Cardiac fibroblast (primary cell): ENCODE measurements at regions not wholly inside any gene's neighbourhood (a gene's known extent, or its start where the extent isn't known, plus 50 kb on each side); places are given as distances from the start of the nearest gene placed in this dataset.

ENCODE experiments used
- DNase-seq, 2 donors: peaks; one replicate each; pipeline versions ENCODE4 v3.0.0 to v3.0.0-alpha.2; 2010; ENCODE audit warnings: low read depth in 2 of 2
- H3K4me3 ChIP-seq, 2 donors: replicated peaks in 1 of 2; 1 replicate in 1 of 2; 2 replicates in 1 of 2; pipeline ENCODE4 v1.5.1; 2011; ENCODE audit warnings: low read depth in 2 of 2, low read length in 2 of 2, mild to moderate bottlenecking in 2 of 2, moderate library complexity in 1 of 2
- TF ChIP-seq, protein P1 (sequence below): IDR thresholded peaks from one replicate; pipeline ENCODE4 v1.5.1; 2011; ENCODE audit warnings: low read depth, mild to moderate bottlenecking, low read length, inconsistent platforms

DNA sequence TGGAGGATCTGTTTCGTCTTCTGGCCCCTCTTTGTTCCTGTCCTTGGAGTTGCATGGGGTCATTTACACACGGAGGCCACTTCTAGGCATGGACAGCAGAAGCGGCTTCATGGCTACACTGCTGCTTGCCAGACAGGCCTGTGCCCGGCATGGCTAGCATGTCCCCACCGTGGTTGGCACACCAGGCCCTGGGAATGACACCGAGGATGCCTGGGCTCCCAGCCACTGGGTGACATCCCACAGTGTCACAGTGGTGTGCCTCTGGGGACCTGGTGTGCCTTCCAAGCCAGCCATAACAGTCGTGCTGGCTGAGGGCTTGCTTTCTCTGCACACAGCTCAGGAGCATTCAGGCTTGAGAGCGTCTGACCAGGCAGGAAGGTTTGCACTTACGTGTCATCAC lies 910.1 kb downstream of the TBC1D22A start:
- no peak overlapping the region for H3K4me3 ChIP-seq
- no peak for DNase-seq
- TF ChIP-seq, protein P1, sequence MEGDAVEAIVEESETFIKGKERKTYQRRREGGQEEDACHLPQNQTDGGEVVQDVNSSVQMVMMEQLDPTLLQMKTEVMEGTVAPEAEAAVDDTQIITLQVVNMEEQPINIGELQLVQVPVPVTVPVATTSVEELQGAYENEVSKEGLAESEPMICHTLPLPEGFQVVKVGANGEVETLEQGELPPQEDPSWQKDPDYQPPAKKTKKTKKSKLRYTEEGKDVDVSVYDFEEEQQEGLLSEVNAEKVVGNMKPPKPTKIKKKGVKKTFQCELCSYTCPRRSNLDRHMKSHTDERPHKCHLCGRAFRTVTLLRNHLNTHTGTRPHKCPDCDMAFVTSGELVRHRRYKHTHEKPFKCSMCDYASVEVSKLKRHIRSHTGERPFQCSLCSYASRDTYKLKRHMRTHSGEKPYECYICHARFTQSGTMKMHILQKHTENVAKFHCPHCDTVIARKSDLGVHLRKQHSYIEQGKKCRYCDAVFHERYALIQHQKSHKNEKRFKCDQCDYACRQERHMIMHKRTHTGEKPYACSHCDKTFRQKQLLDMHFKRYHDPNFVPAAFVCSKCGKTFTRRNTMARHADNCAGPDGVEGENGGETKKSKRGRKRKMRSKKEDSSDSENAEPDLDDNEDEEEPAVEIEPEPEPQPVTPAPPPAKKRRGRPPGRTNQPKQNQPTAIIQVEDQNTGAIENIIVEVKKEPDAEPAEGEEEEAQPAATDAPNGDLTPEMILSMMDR, result no peak

DNA sequence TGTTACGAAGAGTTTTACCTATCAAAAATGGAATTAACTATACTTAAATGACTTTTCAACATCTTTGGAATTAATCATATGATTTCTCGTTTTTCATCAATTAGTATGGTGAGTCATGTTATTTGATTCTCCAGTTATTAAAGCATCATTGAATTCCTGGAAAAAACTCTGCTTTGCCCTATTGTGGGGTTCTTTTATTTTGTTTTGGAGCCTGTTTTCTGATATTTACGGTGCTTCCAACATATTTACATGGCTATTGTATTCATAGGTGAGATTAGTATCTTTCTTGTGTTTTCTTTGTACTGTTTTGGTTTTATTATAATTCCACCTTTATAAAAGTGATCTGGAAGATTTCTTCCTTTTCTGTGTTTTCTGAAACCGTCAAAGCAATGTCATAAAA lies 902.7 kb downstream of the TBC1D22A start:
- TF ChIP-seq, protein P1, result no peak
- no peak overlapping the region for H3K4me3 ChIP-seq
- no peak for DNase-seq

DNA sequence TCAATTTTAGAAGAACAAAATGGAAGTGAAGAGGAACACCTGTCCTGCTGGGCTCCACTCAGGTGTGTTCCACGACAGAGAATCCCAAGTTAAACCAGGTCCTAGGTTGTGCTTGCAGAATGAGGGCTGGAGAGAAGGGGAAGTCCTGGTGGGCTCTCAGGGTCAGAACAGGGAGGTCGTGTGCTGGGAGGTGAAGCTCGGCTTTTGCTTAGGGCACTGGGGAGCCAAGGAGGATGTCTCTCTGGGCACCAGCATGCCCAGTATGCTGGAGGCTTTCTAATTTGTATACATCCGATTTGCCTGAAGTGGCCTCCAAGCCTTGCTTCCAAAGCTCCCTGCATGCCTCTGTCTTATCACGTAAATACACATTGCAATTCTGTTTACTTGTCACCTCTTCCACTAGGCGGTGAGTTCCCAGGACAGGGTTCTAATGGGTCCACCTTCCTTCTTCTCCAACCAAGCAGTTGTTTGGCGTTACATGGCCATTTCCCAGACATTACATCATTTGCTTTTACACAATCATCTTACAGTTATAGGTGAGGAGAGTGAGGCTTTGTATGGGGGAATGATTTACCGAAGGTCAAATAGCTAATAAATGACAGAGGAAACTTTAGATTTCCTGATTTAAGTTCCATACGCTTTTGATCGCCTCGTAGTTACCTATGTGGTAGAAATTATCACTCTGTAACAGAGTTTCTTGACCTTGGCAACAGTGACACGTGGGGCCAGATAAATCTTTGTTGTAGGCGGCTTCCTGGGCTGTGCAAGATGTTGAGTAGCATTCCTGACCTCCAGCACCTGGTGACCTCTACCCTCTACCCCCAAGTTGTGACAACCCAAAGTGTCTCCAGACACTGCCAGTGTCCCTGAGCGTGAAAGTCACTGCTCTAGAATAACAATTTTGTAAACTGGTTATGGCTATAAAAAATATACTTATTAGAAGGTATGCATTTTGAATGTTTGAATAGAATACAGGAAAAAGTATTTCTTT lies 901.5 kb downstream of the TBC1D22A start:
- no peak for DNase-seq
- H3K4me3 ChIP-seq, result no peak overlapping the region
- TF ChIP-seq, protein P1, result no peak

DNA sequence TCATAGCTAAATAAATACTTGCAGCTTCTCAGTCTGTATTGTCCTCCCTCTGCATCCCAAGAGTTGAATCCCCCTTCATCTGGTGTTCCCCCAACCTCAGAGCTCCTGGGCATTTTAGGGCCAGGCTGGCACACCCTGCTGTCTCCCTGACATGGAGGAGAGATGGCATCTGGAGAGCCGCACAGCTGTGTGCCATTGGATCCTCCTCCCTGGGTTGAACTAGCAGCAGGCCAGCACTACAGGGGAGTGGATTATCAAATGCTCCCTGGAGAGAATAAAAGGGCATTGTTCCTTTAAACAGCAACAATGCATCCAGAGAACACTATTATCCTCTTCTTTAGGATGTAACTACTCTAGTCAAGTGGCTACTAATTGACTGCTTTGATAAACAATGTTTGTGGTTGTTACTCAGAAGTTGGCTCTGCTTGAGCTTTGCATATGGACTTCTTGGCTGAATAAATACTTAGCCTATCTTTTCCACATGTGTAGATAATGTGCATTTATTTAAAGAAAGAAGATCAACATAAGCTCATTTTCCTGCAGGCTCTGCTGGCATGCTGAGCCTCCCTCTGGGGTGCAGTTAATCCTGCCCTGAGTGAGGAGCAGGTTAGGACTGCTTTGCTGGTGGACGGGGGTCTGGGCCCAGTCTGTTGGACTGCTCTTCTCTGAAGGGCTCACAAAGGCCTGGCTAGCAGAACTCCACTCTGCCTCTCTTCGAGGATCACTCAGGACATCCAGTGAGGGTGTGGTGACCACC lies 897.2 kb downstream of the TBC1D22A start:
- DNase-seq, result no peak
- H3K4me3 ChIP-seq, result no peak overlapping the region
- TF ChIP-seq, protein P1, result no peak

GRCh38 chr22:47658182-47658581 lies 895.7 kb downstream of the TBC1D22A start:
- DNase-seq, result no peak
- no peak overlapping the region for H3K4me3 ChIP-seq
- TF ChIP-seq, protein P1, result no peak

DNA sequence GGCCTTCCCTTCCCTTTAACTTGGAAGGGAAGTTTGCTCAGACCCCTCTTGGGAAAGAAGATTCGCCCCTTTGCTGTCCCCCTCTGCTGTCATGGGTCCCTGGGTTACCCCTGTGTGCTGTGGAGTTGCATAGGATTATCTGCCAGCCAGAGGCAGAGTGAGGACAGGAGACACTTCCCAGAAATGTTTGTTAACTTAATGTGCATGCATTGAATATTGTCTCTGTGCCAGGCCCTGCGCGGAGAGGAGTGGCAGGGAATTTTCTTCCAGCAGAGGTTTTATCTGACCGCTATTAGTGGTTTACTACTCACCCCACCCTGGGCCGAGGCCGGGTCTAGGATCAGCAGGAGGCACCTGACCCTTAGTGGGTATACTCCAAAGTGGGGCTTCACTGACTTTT lies 894.8 kb downstream of the TBC1D22A start:
- TF ChIP-seq, protein P1, result no peak
- DNase-seq, result no peak
- H3K4me3 ChIP-seq, result no peak overlapping the region
